ENCODE measurements at regions not wholly inside any gene's neighbourhood (a gene's known extent, or its start where the extent isn't known, plus 50 kb on each side); places are given as distances from the start of the nearest gene placed in this dataset.

- 93% methylated on average over 2 of the region's 2 CpGs for WGBS
- H3K27me3 ChIP-seq (ENCODE audit: insufficient read depth, low read length) = no peaks in the 10 kb centered on the region
- H3K9ac ChIP-seq (ENCODE audit: low read depth, low read length) = no peak overlapping the region
- no peaks in the 10 kb centered on the region for H3K9me3 ChIP-seq (ENCODE audit: insufficient read depth, low read depth, low read length)
- H3K4me1 ChIP-seq (ENCODE audit: insufficient read depth, low read length) = no peaks in the 10 kb centered on the region
- no peak overlapping the region for H3K27ac ChIP-seq (ENCODE audit: low read depth, low read length)
- no peaks in the 10 kb centered on the region for H3K36me3 ChIP-seq (ENCODE audit: insufficient read depth, low read length)
- no peak overlapping the region for H3K4me3 ChIP-seq (ENCODE audit: low read length)
Measured at GRCh38 chr4:19117022-19117421, 1095.5 kb upstream of the LCORL start.

GRCh38 chr4:19104176-19104575 is 1082.6 kb upstream of the LCORL start:
- Histone ChIP-seq H3K9me3 (ENCODE audit: insufficient read depth, low read depth, low read length) (no peaks in the 10 kb centered on the region), H3K4me1 (ENCODE audit: insufficient read depth, low read length) (no peaks in the 10 kb centered on the region), H3K27me3 (ENCODE audit: insufficient read depth, low read length) (no peaks in the 10 kb centered on the region), H3K27ac (ENCODE audit: low read depth, low read length) (no peak overlapping the region), H3K4me3 (ENCODE audit: low read length) (no peak overlapping the region), H3K36me3 (ENCODE audit: insufficient read depth, low read length) (no peaks in the 10 kb centered on the region), H3K9ac (ENCODE audit: low read depth, low read length) (no peak overlapping the region)
- 94% methylated on average over 4 of the region's 4 CpGs for WGBS

GRCh38 chr4:19095491-19096046 is 1074.0 kb upstream of the LCORL start:
- Histone ChIP-seq H3K4me3 (ENCODE audit: low read length) (no peak overlapping the region), H3K9me3 (ENCODE audit: insufficient read depth, low read depth, low read length) (no peaks in the 10 kb centered on the region), H3K4me1 (ENCODE audit: insufficient read depth, low read length) (peaks cover 15% of the 10 kb centered on the region), H3K27me3 (ENCODE audit: insufficient read depth, low read length) (no peaks in the 10 kb centered on the region), H3K27ac (ENCODE audit: low read depth, low read length) (no peak overlapping the region), H3K9ac (ENCODE audit: low read depth, low read length) (no peak overlapping the region), H3K36me3 (ENCODE audit: insufficient read depth, low read length) (no peaks in the 10 kb centered on the region)
- 95% methylated on average over 4 of the region's 5 CpGs for WGBS

GRCh38 chr4:19093951-19094350 is 1072.4 kb upstream of the LCORL start:
- peaks cover 15% of the 10 kb centered on the region for H3K4me1 ChIP-seq (ENCODE audit: insufficient read depth, low read length)
- no peaks in the 10 kb centered on the region for H3K9me3 ChIP-seq (ENCODE audit: insufficient read depth, low read depth, low read length)
- WGBS = 100% methylated on average over 1 of the region's 2 CpGs
- no peaks in the 10 kb centered on the region for H3K36me3 ChIP-seq (ENCODE audit: insufficient read depth, low read length)
- no peak overlapping the region for H3K9ac ChIP-seq (ENCODE audit: low read depth, low read length)
- no peak overlapping the region for H3K27ac ChIP-seq (ENCODE audit: low read depth, low read length)
- no peaks in the 10 kb centered on the region for H3K27me3 ChIP-seq (ENCODE audit: insufficient read depth, low read length)
- no peak overlapping the region for H3K4me3 ChIP-seq (ENCODE audit: low read length)

GRCh38 chr4:19092797-19093196 is 1071.2 kb upstream of the LCORL start:
- no peak overlapping the region for H3K9ac ChIP-seq (ENCODE audit: low read depth, low read length)
- no peak overlapping the region for H3K4me3 ChIP-seq (ENCODE audit: low read length)
- H3K9me3 ChIP-seq (ENCODE audit: insufficient read depth, low read depth, low read length) = no peaks in the 10 kb centered on the region
- H3K27me3 ChIP-seq (ENCODE audit: insufficient read depth, low read length) = no peaks in the 10 kb centered on the region
- no peak overlapping the region for H3K27ac ChIP-seq (ENCODE audit: low read depth, low read length)
- H3K4me1 ChIP-seq (ENCODE audit: insufficient read depth, low read length) = peaks cover 15% of the 10 kb centered on the region
- no peaks in the 10 kb centered on the region for H3K36me3 ChIP-seq (ENCODE audit: insufficient read depth, low read length)

GRCh38 chr4:19074036-19074435 is 1052.5 kb upstream of the LCORL start:
- H3K9me3 ChIP-seq (ENCODE audit: insufficient read depth, low read depth, low read length) = no peaks in the 10 kb centered on the region
- no peaks in the 10 kb centered on the region for H3K36me3 ChIP-seq (ENCODE audit: insufficient read depth, low read length)
- no peaks in the 10 kb centered on the region for H3K4me1 ChIP-seq (ENCODE audit: insufficient read depth, low read length)
- no peak overlapping the region for H3K9ac ChIP-seq (ENCODE audit: low read depth, low read length)
- no peaks in the 10 kb centered on the region for H3K27me3 ChIP-seq (ENCODE audit: insufficient read depth, low read length)
- no peak overlapping the region for H3K27ac ChIP-seq (ENCODE audit: low read depth, low read length)
- WGBS = 97% methylated on average over 2 of the region's 2 CpGs
- no peak overlapping the region for H3K4me3 ChIP-seq (ENCODE audit: low read length)

- Histone ChIP-seq H3K36me3 (ENCODE audit: insufficient read depth, low read length) (no peaks in the 10 kb centered on the region), H3K4me3 (ENCODE audit: low read length) (no peak overlapping the region), H3K4me1 (ENCODE audit: insufficient read depth, low read length) (no peaks in the 10 kb centered on the region), H3K27ac (ENCODE audit: low read depth, low read length) (no peak overlapping the region), H3K27me3 (ENCODE audit: insufficient read depth, low read length) (no peaks in the 10 kb centered on the region), H3K9ac (ENCODE audit: low read depth, low read length) (no peak overlapping the region), H3K9me3 (ENCODE audit: insufficient read depth, low read depth, low read length) (peaks cover 17% of the 10 kb centered on the region)
- WGBS = 94% methylated on average over 5 of the region's 5 CpGs
Measured at GRCh38 chr4:19063662-19064061, 1042.1 kb upstream of the LCORL start.

- no peaks in the 10 kb centered on the region for H3K27me3 ChIP-seq (ENCODE audit: insufficient read depth, low read length)
- no peaks in the 10 kb centered on the region for H3K36me3 ChIP-seq (ENCODE audit: insufficient read depth, low read length)
- H3K9ac ChIP-seq (ENCODE audit: low read depth, low read length) = no peak overlapping the region
- H3K4me1 ChIP-seq (ENCODE audit: insufficient read depth, low read length) = peaks cover 7% of the 10 kb centered on the region; the same call in 1 of the 2 replicates
- no peak overlapping the region for H3K4me3 ChIP-seq (ENCODE audit: low read length)
- H3K27ac ChIP-seq (ENCODE audit: low read depth, low read length) = no peak overlapping the region
- 94% methylated on average over 1 of the region's 1 CpG for WGBS
- no peaks in the 10 kb centered on the region for H3K9me3 ChIP-seq (ENCODE audit: insufficient read depth, low read depth, low read length)
Measured at GRCh38 chr4:19054916-19055315, 1033.4 kb upstream of the LCORL start.

- 88% methylated on average over 5 of the region's 5 CpGs for WGBS
Measured at GRCh38 chr4:19051831-19052230, 1030.3 kb upstream of the LCORL start.

GRCh38 chr4:19047279-19047880 is 1025.8 kb upstream of the LCORL start:
- no peak overlapping the region for H3K27ac ChIP-seq (ENCODE audit: low read depth, low read length)
- 91% methylated on average over 2 of the region's 2 CpGs for WGBS
- H3K27me3 ChIP-seq (ENCODE audit: insufficient read depth, low read length) = no peaks in the 10 kb centered on the region
- H3K4me1 ChIP-seq (ENCODE audit: insufficient read depth, low read length) = peaks cover 7% of the 10 kb centered on the region; the same call in 1 of the 2 replicates
- no peaks in the 10 kb centered on the region for H3K9me3 ChIP-seq (ENCODE audit: insufficient read depth, low read depth, low read length)
- H3K4me3 ChIP-seq (ENCODE audit: low read length) = no peak overlapping the region
- H3K9ac ChIP-seq (ENCODE audit: low read depth, low read length) = no peak overlapping the region
- H3K36me3 ChIP-seq (ENCODE audit: insufficient read depth, low read length) = no peaks in the 10 kb centered on the region

More at GRCh38 chr4:19051831-19052230, 1030.3 kb upstream of the LCORL start:
- peaks cover 7% of the 10 kb centered on the region; the same call in 1 of the 2 replicates for H3K4me1 ChIP-seq (ENCODE audit: insufficient read depth, low read length)
- H3K9me3 ChIP-seq (ENCODE audit: insufficient read depth, low read depth, low read length) = no peaks in the 10 kb centered on the region
- no peaks in the 10 kb centered on the region for H3K27me3 ChIP-seq (ENCODE audit: insufficient read depth, low read length)
- H3K27ac ChIP-seq (ENCODE audit: low read depth, low read length) = no peak overlapping the region
- H3K4me3 ChIP-seq (ENCODE audit: low read length) = no peak overlapping the region
- no peaks in the 10 kb centered on the region for H3K36me3 ChIP-seq (ENCODE audit: insufficient read depth, low read length)
- H3K9ac ChIP-seq (ENCODE audit: low read depth, low read length) = no peak overlapping the region

- 93% methylated on average over 3 of the region's 3 CpGs for whole genome bisulfite sequencing
- Histone ChIP-seq H3K27me3 (ENCODE audit: insufficient read depth, low read length) (no peaks in the 10 kb centered on the region), H3K36me3 (ENCODE audit: insufficient read depth, low read length) (no peaks in the 10 kb centered on the region), H3K4me1 (ENCODE audit: insufficient read depth, low read length) (peaks cover 10% of the 10 kb centered on the region; the same call in 1 of the 2 replicates), H3K4me3 (ENCODE audit: low read length) (no peak overlapping the region), H3K9ac (ENCODE audit: low read depth, low read length) (no peak overlapping the region), H3K9me3 (ENCODE audit: insufficient read depth, low read depth, low read length) (peaks cover 9% of the 10 kb centered on the region; the same call in 1 of the 2 replicates), H3K27ac (ENCODE audit: low read depth, low read length) (no peak overlapping the region)
Measured at GRCh38 chr4:19039816-19040215, 1018.3 kb upstream of the LCORL start.

- Histone ChIP-seq H3K9ac (ENCODE audit: low read depth, low read length) (no peak overlapping the region), H3K4me3 (ENCODE audit: low read length) (no peak overlapping the region), H3K27ac (ENCODE audit: low read depth, low read length) (no peak overlapping the region), H3K27me3 (ENCODE audit: insufficient read depth, low read length) (no peaks in the 10 kb centered on the region), H3K4me1 (ENCODE audit: insufficient read depth, low read length) (peaks cover 10% of the 10 kb centered on the region; the same call in 1 of the 2 replicates), H3K36me3 (ENCODE audit: insufficient read depth, low read length) (no peaks in the 10 kb centered on the region), H3K9me3 (ENCODE audit: insufficient read depth, low read depth, low read length) (peaks cover 9% of the 10 kb centered on the region; the same call in 1 of the 2 replicates)
Measured at GRCh38 chr4:19038231-19038630, 1016.7 kb upstream of the LCORL start.

Data from HUES64 (cell line).